GM13976 (cell line): ENCODE measurements at regions not wholly inside any gene's neighbourhood (a gene's known extent, or its start where the extent isn't known, plus 50 kb on each side); places are given as distances from the start of the nearest gene placed in this dataset.

Source experiments
- DNase-seq: peaks from one replicate; pipeline ENCODE4 v3.0.0; 2012; ENCODE audit warnings: low spot score
- in situ Hi-C: fragments of 300-500 bp; cut with MboI; formaldehyde crosslinking; loops from one replicate; pipeline ENCODE4 v1.12.0; 2022; ENCODE audit warnings: low sequenced_read_pairs, mixed read lengths, inconsistent platforms; ENCODE audit not compliant: unreplicated experiment
- TF ChIP-seq, protein P1 (sequence below): IDR thresholded peaks from 2 replicates; pipeline ENCODE4 v1.5.1; 2012; ENCODE audit warnings: borderline replicate concordance, mild to moderate bottlenecking; ENCODE audit not compliant: insufficient read depth; ENCODE audit errors: extremely low read depth, missing control alignments, control extremely low read depth

DNA sequence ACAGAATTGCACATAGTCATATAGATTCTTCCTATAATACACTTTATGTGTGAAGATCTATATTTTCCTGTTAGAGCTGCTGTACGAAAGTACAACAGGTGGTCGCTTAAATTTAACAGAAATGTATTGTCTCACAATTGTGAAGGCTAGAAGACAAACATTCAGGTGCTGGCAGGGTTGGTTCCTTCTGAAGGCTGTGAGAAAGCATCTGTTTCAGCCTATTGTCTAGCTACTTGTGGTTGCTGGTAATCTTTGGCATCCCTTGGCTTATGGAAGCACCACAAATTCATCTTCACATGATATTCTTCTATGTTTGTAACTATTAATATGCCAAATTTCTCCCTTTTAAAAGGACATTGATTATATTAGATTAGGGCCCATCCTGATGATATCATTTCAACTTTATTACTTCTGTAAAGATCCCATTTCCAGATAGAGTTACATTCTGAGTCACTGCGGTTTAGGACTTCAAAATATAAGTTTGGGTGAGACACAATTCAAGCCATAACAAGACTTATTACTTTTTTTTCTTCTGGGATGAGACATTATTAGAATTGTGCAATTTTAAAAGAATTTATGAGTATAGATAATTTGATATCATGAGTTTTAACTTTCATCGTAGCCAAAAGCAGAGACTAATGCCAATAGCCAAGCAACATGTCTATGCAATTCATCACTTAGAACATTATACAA, 248.1 kb upstream of the BCHE start:
- DNase-seq = no peak
- TF ChIP-seq, protein P1, sequence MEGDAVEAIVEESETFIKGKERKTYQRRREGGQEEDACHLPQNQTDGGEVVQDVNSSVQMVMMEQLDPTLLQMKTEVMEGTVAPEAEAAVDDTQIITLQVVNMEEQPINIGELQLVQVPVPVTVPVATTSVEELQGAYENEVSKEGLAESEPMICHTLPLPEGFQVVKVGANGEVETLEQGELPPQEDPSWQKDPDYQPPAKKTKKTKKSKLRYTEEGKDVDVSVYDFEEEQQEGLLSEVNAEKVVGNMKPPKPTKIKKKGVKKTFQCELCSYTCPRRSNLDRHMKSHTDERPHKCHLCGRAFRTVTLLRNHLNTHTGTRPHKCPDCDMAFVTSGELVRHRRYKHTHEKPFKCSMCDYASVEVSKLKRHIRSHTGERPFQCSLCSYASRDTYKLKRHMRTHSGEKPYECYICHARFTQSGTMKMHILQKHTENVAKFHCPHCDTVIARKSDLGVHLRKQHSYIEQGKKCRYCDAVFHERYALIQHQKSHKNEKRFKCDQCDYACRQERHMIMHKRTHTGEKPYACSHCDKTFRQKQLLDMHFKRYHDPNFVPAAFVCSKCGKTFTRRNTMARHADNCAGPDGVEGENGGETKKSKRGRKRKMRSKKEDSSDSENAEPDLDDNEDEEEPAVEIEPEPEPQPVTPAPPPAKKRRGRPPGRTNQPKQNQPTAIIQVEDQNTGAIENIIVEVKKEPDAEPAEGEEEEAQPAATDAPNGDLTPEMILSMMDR = no peak
- in situ Hi-C loops = no loop called here

DNA sequence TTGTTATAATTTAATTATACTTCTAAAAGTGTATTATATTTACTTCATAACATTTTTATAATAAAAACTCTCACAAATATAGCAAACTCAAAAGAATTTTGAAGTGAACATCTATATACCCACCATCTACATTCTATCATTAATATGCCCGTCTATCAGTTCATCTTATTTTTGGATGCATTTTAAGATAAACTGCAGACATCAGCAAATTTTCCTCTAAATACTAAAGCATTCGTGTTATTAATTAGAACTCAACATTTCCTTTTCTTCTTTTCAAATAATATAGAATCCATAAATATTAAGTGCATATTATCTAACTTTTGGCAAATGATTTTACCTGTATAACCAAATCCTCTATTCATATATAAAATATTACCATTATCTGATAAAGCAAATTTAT, 242.9 kb upstream of the BCHE start:
- TF ChIP-seq, protein P1 = no peak
- in situ Hi-C loops = no loop called here
- DNase-seq = no peak

GRCh38 chr3:166071831-166072230, 234.6 kb upstream of the BCHE start:
- TF ChIP-seq, protein P1 = no peak
- DNase-seq = no peak
- in situ Hi-C loops = no loop called here

GRCh38 chr3:166064476-166064875, 227.3 kb upstream of the BCHE start:
- DNase-seq = no peak
- in situ Hi-C loops = no loop called here
- TF ChIP-seq, protein P1 = no peak

DNA sequence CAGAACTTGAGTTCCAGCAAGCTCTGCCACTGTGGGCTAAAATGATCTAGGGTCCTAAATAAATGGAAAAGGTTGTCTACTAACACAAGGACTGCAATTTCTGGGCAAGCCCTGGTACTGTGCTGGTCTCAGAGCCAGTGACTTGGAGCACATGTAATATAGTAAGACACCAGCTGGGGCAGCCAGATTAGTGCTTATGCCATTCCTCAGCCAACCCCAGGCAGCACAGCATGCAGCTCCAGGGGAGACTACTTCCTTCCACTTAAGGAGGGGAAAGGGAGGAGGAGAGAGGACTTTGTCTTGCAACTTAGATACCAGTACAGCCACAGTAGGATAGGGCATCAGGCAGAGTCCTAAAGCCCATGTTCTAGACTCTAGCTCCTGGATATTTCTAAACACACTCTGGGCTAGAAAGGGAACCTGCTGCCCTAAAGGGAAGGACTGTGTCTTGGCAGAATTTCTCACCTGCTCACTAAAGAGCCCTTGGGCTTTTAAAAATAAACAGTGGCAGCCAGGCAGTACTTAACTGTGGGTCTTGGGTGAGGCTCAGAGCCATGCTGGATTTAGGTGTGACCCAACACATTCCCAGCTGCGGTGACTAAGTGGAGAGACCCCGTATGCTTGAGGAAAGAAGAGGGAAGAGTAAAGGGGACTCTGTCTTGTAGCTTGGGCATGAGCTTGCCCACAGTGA, 223.7 kb upstream of the BCHE start:
- no peak for DNase-seq
- in situ Hi-C loops = no loop called here
- TF ChIP-seq, protein P1 = no peak

GRCh38 chr3:166052440-166052839, 215.2 kb upstream of the BCHE start:
- in situ Hi-C loops = no loop called here
- TF ChIP-seq, protein P1 = no peak
- no peak for DNase-seq

- TF ChIP-seq, protein P1 = no peak
- no peak for DNase-seq
- in situ Hi-C loops = no loop called here
Observed at GRCh38 chr3:166029507-166029906, 192.3 kb upstream of the BCHE start.
